CD4-positive, alpha-beta T cell treated with Interleukin-15 for 4 hours (primary cell): ENCODE measurements at regions not wholly inside any gene's neighbourhood (a gene's known extent, or its start where the extent isn't known, plus 50 kb on each side); places are given as distances from the start of the nearest gene placed in this dataset.

ENCODE experiments used
- DNase-seq: peaks from one replicate; pipeline ENCODE4 v3.0.0-alpha.2; 2020; ENCODE audit warnings: low spot score

DNA sequence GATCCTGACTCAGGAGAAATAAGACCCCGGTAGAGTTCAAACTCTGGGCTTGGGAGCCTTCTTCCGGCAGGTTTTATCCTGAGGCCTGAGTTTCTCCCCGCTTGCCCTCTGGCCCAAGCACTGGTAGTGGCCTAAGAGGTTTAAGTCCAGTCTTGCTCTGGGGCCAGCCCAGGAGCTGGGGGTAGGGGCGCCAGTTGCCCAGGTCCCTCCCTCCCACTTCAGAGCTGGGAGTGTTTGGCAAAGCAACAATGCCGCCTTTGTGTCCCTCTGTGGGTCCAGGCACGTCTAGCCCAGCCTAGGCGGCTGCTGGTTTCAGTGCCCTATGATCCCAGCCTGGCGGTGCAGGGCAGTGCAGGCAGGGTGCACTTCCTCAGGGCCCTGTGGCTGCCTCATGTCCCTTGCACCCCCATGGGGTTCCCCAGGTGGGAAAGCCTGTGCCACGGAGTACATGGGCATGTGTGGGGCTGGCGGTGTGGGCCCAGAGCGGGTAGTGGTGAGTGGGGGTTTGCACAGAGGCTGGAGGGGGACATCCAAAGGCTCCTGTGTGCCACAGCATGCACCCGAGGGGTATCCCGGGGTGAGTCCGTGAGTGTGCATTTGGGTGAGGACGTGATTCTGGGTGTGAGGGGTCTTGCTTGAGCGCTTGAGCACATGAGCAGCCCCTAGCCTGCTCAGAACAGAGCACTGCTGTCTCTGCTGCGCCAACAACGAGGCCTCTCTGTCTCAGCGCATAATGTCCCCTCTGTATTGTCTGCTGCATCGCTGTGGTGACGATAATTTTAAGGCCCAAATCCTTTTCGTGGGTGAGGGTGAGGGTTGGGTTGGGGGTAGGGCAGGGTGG is 61.7 kb upstream of the PSD2 start:
- DNase-seq: no peak

DNA sequence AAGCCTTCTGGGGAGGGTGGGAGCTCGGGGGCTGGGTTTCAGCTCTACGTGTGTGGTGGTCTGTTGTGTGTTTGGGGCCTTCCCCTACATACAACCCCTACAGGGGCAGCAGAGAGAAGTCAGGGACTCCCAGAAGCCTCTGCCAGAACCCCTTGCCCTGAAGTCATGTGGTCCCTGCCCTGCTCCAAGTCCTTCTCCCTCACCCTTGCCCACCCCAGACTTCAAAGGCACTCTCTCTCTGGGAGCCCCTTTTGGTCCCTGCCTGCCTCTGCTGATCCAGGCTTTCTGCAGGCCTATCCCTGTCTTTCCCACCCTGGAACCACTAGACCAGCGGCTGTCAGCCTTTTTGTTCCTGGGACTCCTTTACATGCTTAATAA is 61.1 kb upstream of the PSD2 start:
- no peak for DNase-seq

DNA sequence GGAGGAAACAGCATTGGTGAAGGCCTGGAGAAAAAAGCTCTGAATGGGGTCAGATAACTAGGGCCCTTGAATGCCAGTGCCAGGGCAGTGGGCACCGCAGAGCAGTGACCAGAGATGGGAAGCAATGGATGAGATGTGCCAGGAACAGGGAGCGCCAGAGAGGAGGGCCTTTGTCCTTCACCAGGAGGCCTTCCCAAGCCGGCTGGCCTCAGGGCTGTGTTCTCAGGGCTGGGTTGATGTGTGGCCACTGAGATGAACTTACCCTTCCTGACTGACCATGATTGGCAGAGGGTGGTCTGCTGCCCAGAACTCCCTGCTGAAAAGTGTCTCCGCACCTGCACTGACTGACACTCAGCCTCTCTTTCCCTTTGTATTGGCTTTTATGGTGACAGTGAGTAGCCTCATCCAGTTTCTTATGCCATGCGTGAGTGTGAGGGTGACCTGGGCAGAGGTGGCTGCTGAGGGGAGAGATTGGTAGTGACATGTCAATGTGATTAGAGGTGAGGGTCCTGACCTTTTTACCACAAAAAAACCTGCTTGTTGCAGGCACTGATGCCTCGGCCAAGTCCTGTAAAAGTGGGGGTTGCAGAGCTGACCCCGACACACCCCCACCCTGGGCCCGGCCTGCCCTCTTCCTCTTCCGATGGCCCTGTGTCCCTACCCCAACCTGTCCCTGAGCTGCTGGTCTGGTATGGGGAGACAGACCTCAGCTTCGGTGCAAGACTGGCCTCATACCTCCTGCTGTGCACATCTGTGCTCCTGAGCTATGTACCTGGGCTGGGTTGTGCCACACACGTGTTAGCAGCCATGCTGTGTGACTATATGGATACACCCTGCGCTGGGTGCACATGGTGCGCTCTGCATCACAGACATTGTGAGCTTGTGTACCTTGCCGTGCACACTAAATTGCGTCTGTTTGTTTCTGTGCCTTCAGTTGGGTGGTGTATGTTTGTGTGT is 57.1 kb upstream of the PSD2 start:
- no peak for DNase-seq

DNA sequence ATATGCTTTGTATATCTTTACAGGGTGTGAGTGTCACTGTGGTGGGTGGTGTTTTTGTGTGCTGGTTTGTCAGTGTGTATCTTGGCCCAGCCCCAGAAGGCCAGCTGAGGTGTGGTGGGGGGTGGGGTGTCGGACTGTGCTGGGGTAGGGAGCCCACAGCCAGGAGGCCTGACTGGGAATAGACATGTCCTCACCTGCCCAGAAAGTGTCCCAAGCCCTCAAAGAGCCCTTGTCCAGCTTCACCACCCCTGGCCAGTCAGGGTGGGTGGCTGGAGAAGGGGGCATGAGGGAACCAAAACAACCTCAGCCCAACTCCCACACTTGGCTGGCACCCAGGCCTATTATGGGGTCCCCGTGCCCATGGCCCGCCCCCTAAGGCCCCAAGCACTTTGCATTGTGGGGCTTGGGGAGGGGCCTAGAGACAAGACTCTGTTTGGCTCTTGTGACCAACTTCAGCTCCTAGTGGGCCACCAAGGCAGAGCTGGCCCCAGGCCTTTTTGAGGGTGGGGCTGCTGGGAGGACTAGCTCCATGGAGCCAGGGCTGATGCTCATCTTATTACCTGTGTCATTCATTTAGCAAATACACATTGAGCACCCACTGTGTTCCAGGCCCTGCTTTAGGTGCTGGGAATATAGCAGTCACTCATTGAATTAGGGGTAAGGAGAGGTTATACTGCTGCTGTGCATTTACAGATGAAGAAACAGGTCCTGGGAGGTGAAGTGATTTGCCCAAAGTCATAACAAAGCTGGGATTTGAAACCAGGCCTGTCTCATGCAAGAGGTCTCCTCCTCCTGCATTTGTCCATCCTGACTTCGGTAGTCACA is 56.2 kb upstream of the PSD2 start:
- no peak for DNase-seq

DNA sequence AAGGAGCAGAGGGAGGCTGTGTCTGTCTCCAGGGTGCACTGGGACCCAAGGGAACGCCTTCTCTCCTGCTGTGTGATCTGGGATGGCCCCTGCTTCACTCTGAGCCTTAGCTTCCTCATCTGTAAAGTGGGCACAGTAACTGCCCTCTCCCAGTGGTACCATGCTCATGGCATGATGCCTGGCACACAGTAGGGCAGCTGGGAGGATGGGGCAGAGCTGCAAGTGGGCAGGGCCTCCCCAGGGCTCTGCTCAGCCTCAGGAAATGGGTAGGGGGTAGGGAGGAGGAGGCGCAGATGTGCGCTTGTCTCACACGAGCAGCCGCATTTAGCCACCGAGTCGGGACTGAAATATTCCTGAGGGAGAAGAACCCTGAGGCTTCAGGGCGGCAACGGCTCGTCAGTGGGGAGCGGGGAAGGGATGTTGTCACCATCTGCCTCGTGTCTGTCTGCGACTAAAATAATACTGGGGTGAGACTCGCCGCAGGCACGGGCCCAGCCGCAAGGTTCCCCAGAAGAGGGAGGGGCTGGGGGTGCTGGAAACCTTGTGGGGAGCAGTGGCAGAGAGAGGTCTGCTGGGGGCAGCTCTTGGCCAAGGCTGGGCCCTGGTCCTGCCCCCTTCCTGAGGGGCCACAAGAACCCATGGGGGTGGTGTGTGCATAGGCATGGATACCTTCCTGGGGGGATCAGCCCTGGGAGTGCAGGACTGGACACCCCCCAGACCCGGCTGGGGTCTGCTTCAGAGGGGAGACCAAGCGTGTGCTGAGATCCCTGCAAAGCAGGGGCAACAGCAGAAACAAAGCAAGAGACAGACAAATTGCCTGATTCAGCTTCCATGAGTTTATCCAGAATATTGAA is 55.2 kb upstream of the PSD2 start:
- DNase-seq: no peak

DNA sequence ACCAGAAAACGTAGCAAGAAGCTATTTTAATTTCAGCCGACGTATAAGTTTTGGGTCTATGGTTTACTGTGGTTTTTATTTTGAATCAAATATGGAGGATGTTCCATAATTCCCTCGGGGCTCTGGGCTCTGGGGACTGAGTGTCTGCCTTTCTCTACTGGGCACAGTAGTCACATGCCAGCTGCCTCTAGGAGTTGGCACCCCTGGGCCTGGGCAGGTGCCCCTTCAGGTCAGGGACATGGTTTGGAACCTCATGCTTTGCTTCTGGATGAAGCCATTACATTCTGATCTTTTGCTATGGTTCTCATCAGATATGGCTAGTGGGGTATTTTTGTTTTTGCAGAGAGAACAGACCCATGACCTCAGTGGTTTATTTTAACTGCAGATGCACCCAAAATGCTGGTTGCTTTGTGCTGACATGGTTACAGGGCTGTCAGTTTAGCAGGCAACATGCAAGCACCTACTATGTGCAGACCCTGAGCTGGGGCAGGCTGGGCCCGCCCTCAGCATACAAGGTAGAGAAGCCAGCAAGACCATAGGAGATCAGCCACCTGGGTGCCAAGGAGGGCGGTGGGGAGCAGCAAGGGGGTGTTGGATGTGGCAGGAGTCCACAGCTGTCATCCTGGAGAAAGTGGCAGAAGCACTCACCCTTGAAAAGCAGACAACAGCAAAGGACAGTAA is 54.5 kb upstream of the PSD2 start:
- DNase-seq: no peak

DNA sequence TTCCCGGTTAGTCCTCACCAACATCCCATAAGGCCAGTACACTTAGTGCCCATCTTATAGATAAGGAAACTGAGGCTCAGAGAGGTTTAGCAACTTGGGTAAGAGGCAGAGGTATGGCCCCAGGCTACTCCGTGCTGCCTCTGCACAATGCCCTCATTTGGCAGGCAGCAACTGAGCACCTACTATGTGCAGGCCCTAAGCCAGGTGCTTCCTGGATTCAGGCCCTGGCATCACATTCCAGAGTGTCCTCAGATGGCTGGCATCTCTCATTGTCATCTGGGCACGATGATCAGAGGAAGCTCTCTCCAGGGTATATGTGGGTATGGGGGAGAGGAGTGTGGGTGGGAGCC is 53.8 kb upstream of the PSD2 start:
- no peak for DNase-seq

DNA sequence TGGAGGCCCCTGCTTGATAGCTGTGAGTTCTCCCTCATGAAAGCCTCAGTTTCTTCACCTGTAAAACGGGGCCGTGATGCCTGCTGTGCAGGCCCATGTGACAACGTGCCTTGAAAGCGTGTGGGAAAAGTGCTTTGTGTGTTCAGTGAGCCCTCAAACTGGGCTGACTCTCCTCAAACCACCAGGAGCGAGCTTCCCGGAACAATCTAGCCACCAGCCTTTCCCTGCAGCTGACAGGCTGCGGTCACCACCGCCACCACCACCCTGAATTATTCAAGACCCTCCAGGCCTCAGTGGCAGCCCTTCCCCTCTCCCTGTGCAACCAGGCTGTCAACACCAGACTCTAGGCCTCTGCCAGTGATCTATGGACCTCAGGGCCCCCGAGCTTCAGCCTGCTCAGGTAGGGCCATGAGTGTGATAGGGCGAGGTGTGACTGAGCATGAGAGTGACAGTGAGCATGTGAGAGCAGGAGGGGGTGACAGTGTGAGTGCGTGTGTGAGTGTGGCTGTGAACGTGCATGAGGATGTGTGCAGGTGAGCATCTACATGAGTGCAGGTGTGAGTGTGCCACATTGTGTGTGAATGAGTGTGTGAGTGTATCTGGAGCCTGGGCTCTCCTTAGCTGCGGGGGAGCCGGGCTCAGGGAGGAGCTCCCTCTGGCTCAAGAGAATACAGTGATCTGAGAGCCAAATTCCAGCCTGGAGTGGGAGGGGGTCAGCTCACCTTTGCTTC is 53.3 kb upstream of the PSD2 start:
- no peak for DNase-seq

DNA sequence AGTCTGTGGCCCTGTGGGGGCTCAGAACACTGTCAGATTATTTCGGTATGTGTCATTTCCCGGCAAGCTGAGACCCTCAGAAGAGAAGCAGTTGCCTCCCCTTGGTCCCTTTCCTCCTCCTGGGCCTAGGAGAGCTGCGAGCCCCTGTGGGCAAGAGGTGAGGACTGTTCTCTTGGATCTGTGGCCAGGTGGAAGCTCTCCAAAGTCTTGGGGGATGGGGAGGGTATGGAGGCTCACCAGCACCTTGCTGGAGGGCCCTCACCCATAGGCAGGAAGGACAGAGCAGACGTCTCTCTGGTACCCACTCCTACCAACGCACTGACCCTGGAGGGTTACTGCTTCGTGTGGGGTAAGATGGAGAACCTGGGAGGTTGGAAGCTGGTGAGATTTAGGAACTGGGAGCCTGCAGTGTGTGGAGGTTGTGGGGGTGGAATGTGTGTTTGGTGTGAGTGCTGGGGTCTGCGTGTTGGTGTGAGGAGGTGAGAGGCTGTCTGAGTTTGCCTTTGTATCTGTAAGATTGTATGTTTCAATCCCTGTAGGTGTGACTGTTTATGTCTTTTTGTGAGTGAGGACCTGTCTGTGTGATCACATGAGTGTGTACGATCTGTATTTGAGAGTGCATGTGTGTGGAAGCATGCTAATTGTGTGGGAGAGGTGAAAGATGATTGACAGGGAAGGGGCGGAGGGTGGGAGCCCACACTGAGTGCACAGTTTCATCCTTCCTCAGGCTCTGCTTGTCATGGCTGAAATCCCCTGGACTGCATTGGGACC is 52.4 kb upstream of the PSD2 start:
- no peak for DNase-seq

DNA sequence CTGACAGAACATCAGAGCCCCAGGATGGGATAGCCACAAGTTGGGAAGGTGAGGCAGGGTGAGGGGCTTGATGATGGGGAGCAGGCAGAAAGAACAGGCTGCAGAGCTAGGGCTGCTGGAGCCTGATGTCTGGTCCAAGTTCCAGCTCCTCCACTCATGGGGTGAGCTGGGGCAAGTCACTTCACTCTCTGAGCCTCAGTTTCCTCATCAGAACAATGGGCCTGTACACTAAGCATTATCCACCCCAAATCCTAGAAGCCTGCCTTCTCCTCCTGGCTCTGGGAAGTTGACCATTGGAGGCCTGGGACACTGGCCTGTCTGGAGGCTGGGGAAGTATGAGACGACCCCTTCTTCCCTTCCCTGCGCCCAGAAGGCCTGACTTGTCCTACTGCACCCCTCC is 51.8 kb upstream of the PSD2 start:
- DNase-seq: no peak

DNA sequence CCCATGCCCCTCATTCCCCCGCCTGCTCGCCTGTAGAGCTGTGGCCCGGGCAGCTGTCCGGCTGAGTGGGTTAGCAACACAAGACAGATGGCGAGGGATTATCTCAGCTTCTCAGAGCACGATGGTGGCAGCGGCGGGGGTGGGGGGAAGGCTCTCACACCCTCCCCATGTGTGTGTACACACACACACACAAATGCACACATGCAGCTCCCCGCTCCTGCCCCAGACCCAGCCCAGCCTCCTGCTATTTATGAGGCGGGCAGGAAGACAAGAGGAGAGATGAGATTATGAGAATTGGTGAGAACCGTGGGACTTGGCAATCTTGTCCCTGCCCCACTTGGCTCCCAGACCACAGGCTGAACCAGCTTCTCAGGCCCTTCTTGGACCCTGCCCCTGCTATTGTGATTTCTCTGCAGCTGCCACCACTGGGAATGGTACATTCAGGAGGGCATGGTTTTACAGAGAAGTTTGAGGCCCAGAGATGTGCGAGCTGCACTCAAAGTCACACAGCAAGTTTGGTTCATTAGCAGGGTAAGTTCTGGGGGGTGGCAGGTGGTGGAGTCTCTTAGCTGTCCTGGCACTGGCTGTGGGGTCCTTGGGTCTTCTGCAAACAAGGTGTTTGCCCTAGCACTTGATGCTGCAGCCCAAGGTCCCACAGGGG is 51.0 kb upstream of the PSD2 start:
- DNase-seq: no peak

DNA sequence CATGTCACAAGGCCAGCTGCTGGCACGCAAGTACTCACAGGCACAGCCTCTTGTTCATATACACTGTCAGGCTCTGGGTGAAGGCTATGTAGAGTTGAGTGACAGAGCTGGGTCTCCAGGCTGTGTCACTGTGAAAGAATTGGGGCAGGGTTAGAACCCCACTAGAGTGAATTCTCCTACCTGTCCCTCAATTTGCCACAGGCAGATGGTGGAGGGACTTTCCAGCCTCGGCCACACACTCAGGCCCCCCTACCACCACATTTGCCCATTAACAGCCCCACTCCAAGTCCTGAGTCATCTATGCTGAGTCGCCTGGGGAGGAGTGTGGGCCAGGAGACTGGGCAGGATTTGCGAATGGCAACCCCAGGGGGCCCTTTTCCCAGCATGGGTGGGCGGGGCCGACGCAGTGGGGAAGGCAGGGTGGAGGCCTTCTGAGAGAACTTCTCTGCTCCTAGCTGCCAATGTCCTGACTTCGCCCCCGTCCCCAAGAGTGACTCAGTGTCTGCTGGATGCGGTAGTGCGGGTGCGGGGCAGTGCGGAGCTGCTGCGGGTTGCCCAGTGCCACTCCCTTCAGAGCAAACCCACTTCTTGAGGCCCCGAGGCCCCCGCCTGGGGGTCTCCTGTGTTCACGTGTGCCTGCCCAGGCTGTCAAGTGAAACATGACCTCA is 50.3 kb upstream of the PSD2 start:
- no peak for DNase-seq

DNA sequence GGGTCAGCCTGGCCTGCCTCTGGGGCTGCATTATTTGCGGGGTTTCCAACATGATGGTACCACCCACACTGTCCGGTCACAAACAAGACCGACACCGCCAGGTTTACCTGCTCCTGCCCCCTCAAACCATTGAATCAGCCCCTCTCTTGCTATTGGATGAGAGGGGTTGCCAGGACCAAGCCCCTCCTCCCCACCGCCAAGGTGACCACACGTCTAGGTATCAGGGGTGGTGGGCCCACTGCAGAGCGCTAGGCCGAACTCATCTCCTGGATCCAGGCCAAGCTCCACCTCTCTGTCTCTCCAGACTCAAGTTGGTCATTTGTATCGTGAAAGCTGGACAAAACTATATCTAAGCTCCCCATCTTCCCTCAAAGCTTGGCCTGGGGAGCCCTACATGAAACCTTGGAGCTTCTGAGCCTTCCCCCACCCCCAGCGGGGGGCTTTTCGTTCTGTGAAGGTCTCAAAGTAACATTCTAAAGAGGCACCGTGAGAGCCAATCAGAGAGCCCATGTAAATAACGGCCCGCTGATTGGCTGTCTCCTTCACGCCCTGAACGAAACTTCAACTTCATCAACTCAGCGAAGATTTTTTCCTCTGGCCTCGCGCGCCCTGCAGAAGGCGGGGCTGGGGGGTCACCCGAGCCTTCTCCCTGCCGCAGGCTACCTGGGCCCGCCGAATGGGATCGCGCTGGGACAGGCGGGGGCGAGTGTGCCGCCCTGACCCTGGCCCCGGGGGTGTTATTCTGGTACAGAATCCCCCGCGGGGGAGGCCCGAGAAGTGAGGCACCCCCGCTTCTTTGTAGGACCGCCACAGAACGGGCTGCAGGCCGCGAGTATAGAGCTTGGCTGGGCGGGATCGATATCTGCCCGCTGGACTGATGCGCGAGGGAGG is 49.6 kb upstream of the PSD2 start:
- peak; percentile 48 for DNase-seq
